HG03378 (cell line): ENCODE measurements at regions not wholly inside any gene's neighbourhood (a gene's known extent, or its start where the extent isn't known, plus 50 kb on each side); places are given as distances from the start of the nearest gene placed in this dataset.
"Not testable (repeated sequence)": the region's sequence is repeated elsewhere in the genome, so short reads cannot be mapped to it uniquely, and the experiment has no call there.

Experiments used
- ATAC-seq: cut with Tn5 transposase; IDR thresholded peaks from one replicate; pipeline ENCODE4 v1.9.1; 2021; ENCODE audit warnings: mild to moderate bottlenecking, moderate library complexity; ENCODE audit not compliant: unreplicated experiment

DNA sequence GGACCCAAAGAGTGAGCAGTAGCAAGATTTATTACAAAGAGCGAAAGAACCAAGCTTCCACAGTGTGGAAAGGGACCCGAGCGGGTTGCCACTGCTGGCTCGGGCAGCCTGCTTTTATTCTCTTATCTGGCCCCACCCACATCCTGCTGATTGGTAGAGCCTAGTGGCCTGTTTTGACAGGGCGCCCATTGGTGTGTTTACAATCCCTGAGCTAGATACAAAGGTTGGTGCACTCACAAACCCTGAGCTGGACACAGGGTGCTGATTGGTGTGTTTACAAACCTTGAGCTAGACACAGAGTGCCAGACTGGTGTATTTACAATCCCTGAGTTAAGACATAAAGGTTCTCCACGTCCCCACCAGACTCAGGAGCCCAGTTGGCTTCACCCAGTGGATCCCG is 676.9 kb downstream of the SI start:
- ATAC-seq: not testable (repeated sequence)

GRCh38 chr3:164397462-164397861 is 680.8 kb downstream of the SI start:
- ATAC-seq: no peak

- no peak for ATAC-seq
Observed at GRCh38 chr3:164393171-164393570, 685.1 kb downstream of the SI start.

DNA sequence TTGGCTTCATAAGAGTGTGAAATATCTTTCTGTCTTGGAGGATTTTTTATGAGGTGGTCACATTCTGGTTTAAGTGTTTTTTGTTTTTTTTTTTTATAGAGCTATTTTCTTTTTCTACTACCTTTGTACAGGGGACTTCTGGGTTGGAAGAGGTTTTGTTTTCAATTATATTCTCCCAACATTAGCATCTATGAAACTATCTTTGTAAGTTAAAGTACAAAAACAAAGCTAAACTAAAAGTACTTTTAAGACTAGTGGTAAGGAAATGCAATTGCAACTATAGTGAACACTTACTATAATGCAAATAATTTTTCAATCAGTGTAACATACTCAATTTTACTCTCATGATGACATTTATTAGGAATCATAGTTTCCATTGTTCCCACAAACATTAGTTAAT is 688.2 kb downstream of the SI start:
- no peak for ATAC-seq

DNA sequence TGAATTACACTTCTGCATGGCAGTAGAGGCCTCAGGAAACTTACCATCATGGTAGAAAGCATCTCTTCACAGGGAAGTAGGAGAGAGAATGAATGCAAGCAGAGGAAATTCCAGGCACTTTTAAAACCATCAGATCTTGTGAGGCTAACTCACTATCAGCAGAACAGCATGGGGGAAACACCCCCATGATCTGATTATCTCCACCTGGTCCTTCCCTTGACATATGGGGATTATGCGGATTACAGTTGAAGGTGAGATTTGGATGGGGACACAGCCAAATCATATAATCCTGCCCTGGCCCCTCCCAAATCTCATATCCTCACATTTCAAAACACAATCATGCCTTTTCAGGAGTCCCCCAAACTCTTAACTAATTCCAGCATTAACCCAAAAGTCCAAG is 691.1 kb downstream of the SI start:
- no peak for ATAC-seq

DNA sequence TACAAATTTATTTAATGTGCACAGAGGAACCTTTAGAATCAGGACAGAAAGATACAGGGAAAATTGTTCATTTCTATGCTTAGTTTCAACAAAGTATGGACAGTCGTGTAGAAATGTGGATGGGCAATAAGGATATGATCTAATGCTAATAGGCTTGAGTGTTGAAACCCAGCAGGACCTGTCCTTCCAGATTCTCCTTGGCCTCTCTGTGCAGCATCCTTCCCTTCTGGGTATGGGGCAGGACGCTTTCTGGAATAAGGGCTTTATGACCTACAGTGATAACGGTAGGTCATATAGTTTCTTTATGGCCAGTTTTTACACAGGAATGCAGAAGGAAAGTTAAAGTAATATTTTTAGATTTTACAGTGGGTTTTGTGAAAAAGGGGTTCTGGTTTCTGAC is 698.1 kb downstream of the SI start:
- ATAC-seq: no peak

- no peak for ATAC-seq
Observed at GRCh38 chr3:164377466-164377865, 700.8 kb downstream of the SI start.

GRCh38 chr3:164375995-164376394 is 702.3 kb downstream of the SI start:
- ATAC-seq: no peak

- ATAC-seq: no peak
Observed at GRCh38 chr3:164375538-164375937, 702.8 kb downstream of the SI start.

DNA sequence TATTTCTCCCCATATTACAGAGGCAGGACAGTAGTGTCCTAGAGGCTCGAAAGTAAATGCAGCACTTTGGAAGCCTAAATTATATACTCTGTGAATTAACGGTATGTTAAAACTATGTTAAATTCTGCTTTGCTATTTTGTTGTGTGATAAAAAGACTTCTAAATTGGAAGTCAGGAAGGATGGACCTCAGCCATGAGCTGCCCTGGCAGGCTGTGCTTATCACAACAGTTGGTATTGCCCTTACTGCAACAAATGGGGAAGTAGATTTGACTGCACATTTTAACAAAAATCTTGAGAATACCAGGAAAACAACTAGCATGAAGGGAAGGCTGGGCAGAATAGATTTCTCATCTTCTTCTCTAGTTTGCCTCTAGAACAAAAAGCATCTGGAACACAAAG is 706.6 kb downstream of the SI start:
- no peak for ATAC-seq

DNA sequence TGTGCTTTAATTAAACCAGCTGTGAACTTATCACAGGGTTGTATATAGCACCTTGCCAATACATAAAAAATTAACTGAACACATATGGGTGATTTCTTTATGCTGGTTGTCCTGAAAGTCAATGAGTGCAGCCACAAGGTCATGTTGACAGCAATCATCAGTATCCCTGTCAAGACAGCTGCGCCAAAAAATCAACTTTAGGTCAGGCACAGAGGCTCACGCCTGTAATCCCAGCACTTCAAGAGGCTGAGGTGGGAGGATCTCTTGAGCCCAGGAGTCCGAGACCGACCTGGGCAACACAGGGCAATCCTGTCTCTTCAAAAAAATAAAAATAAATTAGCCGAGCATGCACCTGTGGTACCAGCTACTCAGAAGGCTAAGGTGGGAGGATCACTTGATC is 707.3 kb downstream of the SI start:
- no peak for ATAC-seq

DNA sequence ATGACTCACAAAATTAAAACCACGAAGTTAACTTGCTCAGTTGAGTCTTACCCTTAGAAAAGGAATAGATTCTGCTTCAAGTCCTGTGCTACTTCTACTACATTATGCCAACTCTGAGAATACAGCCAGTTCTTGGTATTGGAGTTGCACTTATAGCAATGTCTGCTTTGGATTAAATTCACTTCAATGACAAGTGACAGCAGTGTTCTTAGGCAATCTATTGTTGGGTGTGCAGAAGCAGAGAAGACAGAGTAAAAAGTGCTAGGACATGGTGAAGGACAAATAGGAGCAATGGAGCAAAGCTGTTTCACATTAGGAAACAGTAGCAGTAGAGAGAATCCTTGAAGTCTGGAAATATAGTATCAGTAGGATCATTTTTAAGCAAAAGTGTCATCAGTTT is 713.1 kb downstream of the SI start:
- no peak for ATAC-seq

GRCh38 chr3:164364111-164364510 is 714.2 kb downstream of the SI start:
- no peak for ATAC-seq

GRCh38 chr3:164360738-164361406 is 717.4 kb downstream of the SI start:
- ATAC-seq: no peak

DNA sequence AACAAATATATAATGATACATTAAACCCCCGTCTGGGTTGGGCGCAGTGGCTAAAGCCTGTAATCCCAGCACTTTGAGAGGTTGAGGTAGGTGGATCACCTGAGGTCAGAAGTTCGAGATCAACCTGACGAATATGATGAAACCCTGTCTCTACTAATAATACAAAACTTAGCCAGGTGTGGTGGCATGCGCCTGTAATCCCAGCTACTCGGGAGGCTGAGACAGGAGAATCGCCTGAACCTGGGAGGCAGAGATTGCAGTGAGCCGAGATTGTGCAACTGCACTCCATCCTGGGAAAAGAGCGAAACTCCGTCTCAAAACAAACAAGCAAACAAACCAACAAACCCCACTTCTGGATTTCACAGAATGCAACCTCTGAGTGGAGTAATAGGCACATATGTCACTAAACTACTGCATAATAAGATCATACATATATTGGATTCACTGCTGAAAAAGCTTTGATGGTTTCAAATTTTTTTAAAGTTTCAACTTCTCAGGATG is 718.2 kb downstream of the SI start:
- no peak for ATAC-seq

- no peak for ATAC-seq
Observed at GRCh38 chr3:164352991-164353390, 725.3 kb downstream of the SI start.

GRCh38 chr3:164351131-164351530 is 727.2 kb downstream of the SI start:
- no peak for ATAC-seq

DNA sequence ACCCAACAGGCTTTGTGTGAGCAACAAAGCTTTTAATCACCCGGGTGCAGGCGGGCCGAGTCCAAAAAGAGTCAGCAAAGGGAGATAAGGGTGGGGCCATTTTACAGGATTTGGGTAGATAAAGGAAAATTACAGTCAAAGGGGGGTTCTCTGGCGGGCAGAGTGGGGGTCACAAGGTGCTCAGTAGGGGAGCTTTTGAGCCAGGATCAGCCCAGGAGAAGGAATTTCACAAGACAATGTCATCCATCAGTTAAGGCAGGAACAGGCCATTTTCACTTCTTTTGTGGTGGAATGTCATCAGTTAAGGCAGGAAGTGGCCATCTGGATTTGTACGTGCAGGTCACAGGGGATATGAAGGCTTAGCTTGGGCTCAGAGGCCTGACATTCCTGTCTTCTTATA is 736.1 kb downstream of the SI start:
- ATAC-seq: not testable (repeated sequence)

DNA sequence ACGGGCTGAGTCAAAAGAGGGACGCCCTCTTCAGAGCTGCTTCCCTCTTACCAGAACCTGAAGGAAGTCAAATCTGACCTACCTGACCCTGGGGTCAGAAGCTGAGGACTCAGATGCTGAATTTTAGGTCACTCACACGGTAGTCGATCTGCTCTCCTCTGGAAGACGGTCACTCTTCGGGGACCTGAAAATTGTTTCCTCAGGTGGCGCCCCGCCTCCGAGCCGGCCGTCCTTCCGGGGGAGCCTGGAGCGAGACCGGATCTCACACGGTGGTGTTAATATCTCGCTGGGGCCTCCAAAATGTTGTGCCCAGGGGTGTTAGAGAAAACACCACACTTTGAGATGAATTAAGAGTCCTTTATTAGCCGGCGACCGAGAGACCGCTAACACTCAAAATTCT is 737.2 kb downstream of the SI start:
- ATAC-seq: no peak

GRCh38 chr3:164340273-164340672 is 738.0 kb downstream of the SI start:
- no peak for ATAC-seq

GRCh38 chr3:164332831-164333802 is 745.2 kb downstream of the SI start:
- ATAC-seq: no peak

DNA sequence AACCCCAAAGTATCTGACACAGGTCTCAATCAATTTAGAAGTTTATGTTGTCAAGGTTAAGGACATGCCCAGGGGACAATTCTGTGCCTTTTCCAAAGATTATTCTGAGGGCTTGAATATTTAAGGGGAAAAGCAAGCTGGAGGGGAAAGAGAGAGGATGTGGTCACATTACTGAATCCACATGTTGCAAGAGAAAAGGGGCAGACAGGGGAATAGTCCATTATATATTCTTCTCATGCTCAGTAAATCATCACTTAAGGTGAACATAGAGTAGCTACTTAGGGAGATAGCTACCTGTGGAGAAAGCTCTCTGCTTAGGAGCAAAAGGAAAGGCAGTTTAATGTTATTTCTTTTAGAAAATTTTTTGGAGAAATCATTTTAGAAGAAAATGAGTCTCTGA is 751.6 kb downstream of the SI start:
- no peak for ATAC-seq
